Neural cell (in vitro differentiated cells): ENCODE measurements at regions not wholly inside any gene's neighbourhood (a gene's known extent, or its start where the extent isn't known, plus 50 kb on each side); places are given as distances from the start of the nearest gene placed in this dataset.

Experiments used
- H2AFZ ChIP-seq: fragments of 200-600, 300-800 bp; sonication (generic), shearing (Covaris generic); 2 replicates; pipeline ENCODE4 v1.6.0; 2014; ENCODE audit warnings: low read depth, mild to moderate bottlenecking, antibody characterized with exemption, low read length, moderate library complexity
- H3F3A ChIP-seq: fragments of 200-600 bp; shearing (Covaris generic); 2 replicates; pipeline ENCODE4 v1.6.1; 2016; ENCODE audit warnings: mild to moderate bottlenecking, moderate library complexity, mixed read lengths, antibody characterized with exemption, low read length; ENCODE audit not compliant: insufficient read depth, poor library complexity, severe bottlenecking
- H3K27ac ChIP-seq: fragments of 200-600, 300-800 bp; sonication (generic), shearing (Covaris generic); 2 replicates; pipeline ENCODE4 v1.5.1; 2014; ENCODE audit warnings: mild to moderate bottlenecking, low read length, moderate library complexity
- H3K27me3 ChIP-seq: fragments of 300-800, 200-600 bp; sonication (generic), shearing (Covaris generic); 2 replicates; pipeline ENCODE4 v1.6.0; 2014; ENCODE audit warnings: mild to moderate bottlenecking, low read depth, low read length, moderate library complexity; ENCODE audit not compliant: insufficient read depth
- H3K36me3 ChIP-seq: fragments of 300-800, 200-600 bp; sonication (generic), shearing (Covaris generic); 2 replicates; pipeline ENCODE4 v1.5.1; 2014; ENCODE audit warnings: mild to moderate bottlenecking, antibody characterized with exemption, low read length, moderate library complexity; ENCODE audit not compliant: insufficient read depth
- H3K4me2 ChIP-seq: fragments of 300-800, 200-600 bp; sonication (generic), shearing (Covaris generic); 2 replicates; pipeline ENCODE4 v1.6.0; 2014; ENCODE audit warnings: mild to moderate bottlenecking, low read length
- H3K4me3 ChIP-seq: fragments of 300-800, 200-600 bp; sonication (generic), shearing (Covaris generic); 2 replicates; pipeline ENCODE4 v1.5.1; 2014; ENCODE audit warnings: mild to moderate bottlenecking, low read length, moderate library complexity
- H3K79me2 ChIP-seq: fragments of 200-600 bp; shearing (Covaris generic); replicated peaks from 2 replicates; pipeline ENCODE4 v1.6.0; 2014; ENCODE audit warnings: mild to moderate bottlenecking, low read length, moderate library complexity; ENCODE audit not compliant: insufficient read depth
- H3K9ac ChIP-seq: fragments of 300-800, 200-600 bp; sonication (generic), shearing (Covaris generic); 2 replicates; pipeline ENCODE4 v1.6.1; 2016; ENCODE audit warnings: mild to moderate bottlenecking, low read length, mixed read lengths
- H3K9me2 ChIP-seq: fragments of 200-600 bp; shearing (Covaris generic); 2 replicates; pipeline ENCODE4 v1.6.1; 2016; ENCODE audit warnings: mild to moderate bottlenecking, low read length, mixed read lengths; ENCODE audit not compliant: insufficient read depth
- H3K9me3 ChIP-seq: fragments of 200-600, 300-800 bp; sonication (generic), shearing (Covaris generic); 2 replicates; pipeline ENCODE4 v1.6.1; 2016; ENCODE audit warnings: mild to moderate bottlenecking, mixed run types, low read length, moderate library complexity, mixed read lengths
- H4K20me1 ChIP-seq: fragments of 200-600 bp; shearing (Covaris generic); 2 replicates; pipeline ENCODE4 v1.6.1; 2016; ENCODE audit warnings: mild to moderate bottlenecking, mixed run types; ENCODE audit not compliant: insufficient read depth
- CTCF ChIP-seq: fragments of 450-650 bp; IDR thresholded peaks from 2 replicates; pipeline ENCODE4 v1.5.1; 2014; ENCODE audit warnings: antibody characterized with exemption, mild to moderate bottlenecking, moderate library complexity; ENCODE audit not compliant: poor library complexity, severe bottlenecking
- EP300 ChIP-seq: fragments of 450-650 bp; conservative IDR thresholded peaks from 2 replicates; pipeline ENCODE4 v1.6.1; 2014; ENCODE audit warnings: antibody characterized with exemption, mild to moderate bottlenecking, moderate library complexity; ENCODE audit not compliant: poor library complexity, severe bottlenecking
- EZH2 ChIP-seq: fragments of 200-600, 300-800 bp; shearing (Covaris generic), sonication (generic); IDR thresholded peaks from 2 replicates; pipeline ENCODE4 v1.6.1; 2014; ENCODE audit warnings: antibody characterized with exemption, low read length, borderline replicate concordance, mild to moderate bottlenecking; ENCODE audit not compliant: insufficient read depth, poor library complexity, severe bottlenecking
- MXI1 ChIP-seq: fragments of 450-650 bp; conservative IDR thresholded peaks from 2 replicates; pipeline ENCODE4 v1.6.1; 2014; ENCODE audit warnings: antibody characterized with exemption, mild to moderate bottlenecking; ENCODE audit not compliant: poor library complexity, severe bottlenecking
- POLR2AphosphoS5 ChIP-seq: IDR thresholded peaks from 2 replicates; pipeline ENCODE4 v1.6.1; 2012
- RAD21 ChIP-seq: fragments of 450-650 bp; conservative IDR thresholded peaks from 2 replicates; pipeline ENCODE4 v1.6.1; 2014; ENCODE audit warnings: antibody characterized with exemption, mild to moderate bottlenecking, moderate library complexity
- REST ChIP-seq: IDR thresholded peaks from 2 replicates; pipeline ENCODE4 v1.6.1; 2012; ENCODE audit warnings: borderline replicate concordance
- SMC3 ChIP-seq: fragments of 450-650 bp; conservative IDR thresholded peaks from 2 replicates; pipeline ENCODE4 v1.6.1; 2014; ENCODE audit warnings: antibody characterized with exemption, mild to moderate bottlenecking, moderate library complexity; ENCODE audit not compliant: poor library complexity
- TAF1 ChIP-seq: IDR thresholded peaks from 2 replicates; pipeline ENCODE4 v1.6.1; 2012; ENCODE audit warnings: low read depth

GRCh38 chr1:195831789-195832188 lies 776.5 kb downstream of the KCNT2 start:
- peak; percentile 82 for TF ChIP-seq POLR2AphosphoS5
- peak; percentile 81 for TF ChIP-seq EP300
- no peak for TF ChIP-seq TAF1
- TF ChIP-seq CTCF = no peak
- TF ChIP-seq MXI1 = peak; percentile 71
- TF ChIP-seq REST = no peak
- Histone ChIP-seq H3K79me2 (no peaks in the 10 kb centered on the region), H3K27me3 (no peaks in the 10 kb centered on the region), H3K9me3 (no peaks in the 10 kb centered on the region), H3K27ac (no peak overlapping the region), H3K36me3 (no peaks in the 10 kb centered on the region), H4K20me1 (no peaks in the 10 kb centered on the region), H3K4me2 (no peak overlapping the region), H3F3A (no peaks in the 10 kb centered on the region), H2AFZ (no peak overlapping the region), H3K9ac (no peak overlapping the region), H3K9me2 (no peaks in the 10 kb centered on the region), H3K4me3 (no peak overlapping the region)

GRCh38 chr1:195828325-195828724 lies 779.9 kb downstream of the KCNT2 start:
- Histone ChIP-seq H3K27ac (no peak overlapping the region), H3K4me3 (no peak overlapping the region), H3K27me3 (no peaks in the 10 kb centered on the region), H3F3A (no peaks in the 10 kb centered on the region), H3K9me3 (no peaks in the 10 kb centered on the region), H3K36me3 (no peaks in the 10 kb centered on the region), H2AFZ (no peak overlapping the region), H3K9ac (no peak overlapping the region), H3K79me2 (no peaks in the 10 kb centered on the region), H4K20me1 (no peaks in the 10 kb centered on the region), H3K9me2 (no peaks in the 10 kb centered on the region), H3K4me2 (no peak overlapping the region)
- TF ChIP-seq MXI1 = no peak
- no peak for TF ChIP-seq TAF1
- no peak for TF ChIP-seq EP300
- TF ChIP-seq POLR2AphosphoS5 = no peak
- no peak for TF ChIP-seq REST
- TF ChIP-seq EZH2 = no peak
- no peak for TF ChIP-seq CTCF
- no peak for TF ChIP-seq SMC3
- TF ChIP-seq RAD21 = no peak
